ENCODE measurements at regions not wholly inside any gene's neighbourhood (a gene's known extent, or its start where the extent isn't known, plus 50 kb on each side); places are given as distances from the start of the nearest gene placed in this dataset.

DNA sequence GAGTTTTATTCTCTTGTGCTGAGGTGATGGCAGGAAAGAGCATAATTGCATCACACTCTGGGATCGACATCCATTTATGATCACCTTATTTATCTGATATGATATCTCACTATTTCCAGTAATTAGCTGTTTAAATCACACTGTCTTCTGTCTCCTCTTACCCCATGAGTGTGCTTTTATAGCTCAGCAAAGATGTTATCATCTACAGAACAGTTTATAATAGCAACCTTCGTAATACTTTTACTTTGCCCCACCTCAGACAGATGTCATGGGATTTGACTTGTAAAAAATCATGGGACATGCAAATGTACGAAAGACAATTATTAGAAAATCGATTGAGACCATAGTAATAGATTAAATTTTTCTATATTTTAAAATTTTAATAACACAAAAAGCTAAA is 1122.3 kb upstream of the PCDH10 start:
- TF ChIP-seq, protein P1, sequence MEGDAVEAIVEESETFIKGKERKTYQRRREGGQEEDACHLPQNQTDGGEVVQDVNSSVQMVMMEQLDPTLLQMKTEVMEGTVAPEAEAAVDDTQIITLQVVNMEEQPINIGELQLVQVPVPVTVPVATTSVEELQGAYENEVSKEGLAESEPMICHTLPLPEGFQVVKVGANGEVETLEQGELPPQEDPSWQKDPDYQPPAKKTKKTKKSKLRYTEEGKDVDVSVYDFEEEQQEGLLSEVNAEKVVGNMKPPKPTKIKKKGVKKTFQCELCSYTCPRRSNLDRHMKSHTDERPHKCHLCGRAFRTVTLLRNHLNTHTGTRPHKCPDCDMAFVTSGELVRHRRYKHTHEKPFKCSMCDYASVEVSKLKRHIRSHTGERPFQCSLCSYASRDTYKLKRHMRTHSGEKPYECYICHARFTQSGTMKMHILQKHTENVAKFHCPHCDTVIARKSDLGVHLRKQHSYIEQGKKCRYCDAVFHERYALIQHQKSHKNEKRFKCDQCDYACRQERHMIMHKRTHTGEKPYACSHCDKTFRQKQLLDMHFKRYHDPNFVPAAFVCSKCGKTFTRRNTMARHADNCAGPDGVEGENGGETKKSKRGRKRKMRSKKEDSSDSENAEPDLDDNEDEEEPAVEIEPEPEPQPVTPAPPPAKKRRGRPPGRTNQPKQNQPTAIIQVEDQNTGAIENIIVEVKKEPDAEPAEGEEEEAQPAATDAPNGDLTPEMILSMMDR (IDR thresholded peaks at IDR 0.05; ENCODE audit: insufficient read depth, low read length) = no peak
- no peak for TF ChIP-seq SPI1 (IDR thresholded peaks at IDR 0.05; ENCODE audit: borderline replicate concordance, low read depth)
- TF ChIP-seq, protein P2, sequence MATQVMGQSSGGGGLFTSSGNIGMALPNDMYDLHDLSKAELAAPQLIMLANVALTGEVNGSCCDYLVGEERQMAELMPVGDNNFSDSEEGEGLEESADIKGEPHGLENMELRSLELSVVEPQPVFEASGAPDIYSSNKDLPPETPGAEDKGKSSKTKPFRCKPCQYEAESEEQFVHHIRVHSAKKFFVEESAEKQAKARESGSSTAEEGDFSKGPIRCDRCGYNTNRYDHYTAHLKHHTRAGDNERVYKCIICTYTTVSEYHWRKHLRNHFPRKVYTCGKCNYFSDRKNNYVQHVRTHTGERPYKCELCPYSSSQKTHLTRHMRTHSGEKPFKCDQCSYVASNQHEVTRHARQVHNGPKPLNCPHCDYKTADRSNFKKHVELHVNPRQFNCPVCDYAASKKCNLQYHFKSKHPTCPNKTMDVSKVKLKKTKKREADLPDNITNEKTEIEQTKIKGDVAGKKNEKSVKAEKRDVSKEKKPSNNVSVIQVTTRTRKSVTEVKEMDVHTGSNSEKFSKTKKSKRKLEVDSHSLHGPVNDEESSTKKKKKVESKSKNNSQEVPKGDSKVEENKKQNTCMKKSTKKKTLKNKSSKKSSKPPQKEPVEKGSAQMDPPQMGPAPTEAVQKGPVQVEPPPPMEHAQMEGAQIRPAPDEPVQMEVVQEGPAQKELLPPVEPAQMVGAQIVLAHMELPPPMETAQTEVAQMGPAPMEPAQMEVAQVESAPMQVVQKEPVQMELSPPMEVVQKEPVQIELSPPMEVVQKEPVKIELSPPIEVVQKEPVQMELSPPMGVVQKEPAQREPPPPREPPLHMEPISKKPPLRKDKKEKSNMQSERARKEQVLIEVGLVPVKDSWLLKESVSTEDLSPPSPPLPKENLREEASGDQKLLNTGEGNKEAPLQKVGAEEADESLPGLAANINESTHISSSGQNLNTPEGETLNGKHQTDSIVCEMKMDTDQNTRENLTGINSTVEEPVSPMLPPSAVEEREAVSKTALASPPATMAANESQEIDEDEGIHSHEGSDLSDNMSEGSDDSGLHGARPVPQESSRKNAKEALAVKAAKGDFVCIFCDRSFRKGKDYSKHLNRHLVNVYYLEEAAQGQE (IDR thresholded peaks at IDR 0.05; ENCODE audit: insufficient replicate concordance, low read depth) = no peak
- no peak for TF ChIP-seq POLR2AphosphoS5 (IDR thresholded peaks at IDR 0.05; ENCODE audit: low read depth)
- no peak overlapping the region for H3K4me3 ChIP-seq (replicated peaks; ENCODE audit: insufficient read depth, low read length)
- H3K27me3 ChIP-seq (ENCODE audit: insufficient read depth, poor library complexity, severe bottlenecking) = no peaks in the 10 kb centered on the region
- no peak overlapping the region for H3K27ac ChIP-seq (replicated peaks)
- DNase-seq (ENCODE audit: low read depth in 1 of 2, low spot score in 1 of 2) = no peak

DNA sequence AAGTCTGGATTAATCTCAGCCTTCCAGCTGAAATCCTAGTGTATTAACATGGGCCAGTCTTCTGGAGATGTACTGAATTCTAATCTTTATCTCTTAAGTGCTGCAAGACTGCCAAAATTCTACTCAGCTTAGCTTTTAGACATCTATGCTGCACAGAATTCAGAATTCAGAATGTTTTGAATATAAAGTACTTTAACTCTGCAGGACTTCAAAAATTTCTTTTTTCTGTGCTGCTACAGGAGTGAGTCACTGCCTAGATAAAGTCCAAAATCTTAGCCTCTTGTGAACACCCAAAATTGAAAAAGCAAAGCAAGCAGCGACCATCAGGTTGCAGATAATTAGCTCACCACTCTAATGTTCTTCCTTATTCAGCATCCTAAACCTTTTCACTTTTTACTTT is 1092.6 kb upstream of the PCDH10 start:
- no peak overlapping the region for H3K4me3 ChIP-seq (replicated peaks; ENCODE audit: insufficient read depth, low read length)
- H3K27me3 ChIP-seq (ENCODE audit: insufficient read depth, poor library complexity, severe bottlenecking) = no peaks in the 10 kb centered on the region
- no peak overlapping the region for H3K27ac ChIP-seq (replicated peaks)
- no peak for TF ChIP-seq SPI1 (IDR thresholded peaks at IDR 0.05; ENCODE audit: borderline replicate concordance, low read depth)
- TF ChIP-seq, protein P2 (IDR thresholded peaks at IDR 0.05; ENCODE audit: insufficient replicate concordance, low read depth) = no peak
- no peak for TF ChIP-seq POLR2AphosphoS5 (IDR thresholded peaks at IDR 0.05; ENCODE audit: low read depth)
- no peak for TF ChIP-seq GABPA (IDR thresholded peaks at IDR 0.05; ENCODE audit: low read depth)
- TF ChIP-seq, protein P1 (IDR thresholded peaks at IDR 0.05; ENCODE audit: insufficient read depth, low read length) = no peak
- DNase-seq (ENCODE audit: low read depth in 1 of 2, low spot score in 1 of 2) = no peak

DNA sequence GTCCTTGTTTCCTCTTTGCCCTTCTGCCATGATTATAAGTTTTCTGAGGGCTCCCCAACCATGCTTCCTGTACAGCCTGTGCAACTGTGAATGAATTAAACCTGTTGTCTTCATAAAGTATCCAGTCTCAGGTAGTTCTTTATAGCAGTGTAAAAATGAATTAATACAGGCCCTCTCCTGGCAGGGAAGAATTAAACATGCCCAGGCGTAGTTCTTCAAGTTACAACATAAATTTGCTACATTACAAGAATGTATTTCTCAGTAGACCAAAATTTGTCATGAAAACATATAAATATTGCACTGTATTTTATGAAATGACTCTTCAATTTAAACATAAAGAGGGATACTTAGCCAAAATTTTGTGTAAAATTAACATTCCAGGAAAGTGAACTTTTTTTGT is 1089.9 kb upstream of the PCDH10 start:
- no peaks in the 10 kb centered on the region for H3K27me3 ChIP-seq (ENCODE audit: insufficient read depth, poor library complexity, severe bottlenecking)
- TF ChIP-seq GABPA (IDR thresholded peaks at IDR 0.05; ENCODE audit: low read depth) (no peak), SPI1 (IDR thresholded peaks at IDR 0.05; ENCODE audit: borderline replicate concordance, low read depth) (no peak), POLR2AphosphoS5 (IDR thresholded peaks at IDR 0.05; ENCODE audit: low read depth) (no peak)
- TF ChIP-seq, protein P1 (IDR thresholded peaks at IDR 0.05; ENCODE audit: insufficient read depth, low read length) = no peak
- TF ChIP-seq, protein P2 (IDR thresholded peaks at IDR 0.05; ENCODE audit: insufficient replicate concordance, low read depth) = no peak
- no peak for DNase-seq (ENCODE audit: low read depth in 1 of 2, low spot score in 1 of 2)
- H3K27ac ChIP-seq (replicated peaks) = no peak overlapping the region
- no peak overlapping the region for H3K4me3 ChIP-seq (replicated peaks; ENCODE audit: insufficient read depth, low read length)
